Mucosa of stomach (tissue), 1 donor: ENCODE measurements at regions not wholly inside any gene's neighbourhood (a gene's known extent, or its start where the extent isn't known, plus 50 kb on each side); places are given as distances from the start of the nearest gene placed in this dataset.

Experiments used
- H3K27me3 ChIP-seq: one replicate; pipeline ENCODE4 v1.7.0; 2013; ENCODE audit warnings: mild to moderate bottlenecking, low read length; ENCODE audit not compliant: control insufficient read depth, insufficient read depth
- H3K36me3 ChIP-seq: one replicate; pipeline ENCODE4 v1.7.0; 2013; ENCODE audit warnings: low read length; ENCODE audit not compliant: control insufficient read depth, insufficient read depth
- H3K4me1 ChIP-seq: one replicate; pipeline ENCODE4 v1.7.0; 2013; ENCODE audit warnings: mild to moderate bottlenecking, low read length; ENCODE audit not compliant: control insufficient read depth, insufficient read depth
- H3K4me3 ChIP-seq: one replicate; pipeline ENCODE4 v1.7.0; 2013; ENCODE audit warnings: low read length
- H3K9ac ChIP-seq: one replicate; pipeline ENCODE4 v1.7.0; 2013; ENCODE audit warnings: mild to moderate bottlenecking, low read length, moderate library complexity
- H3K9me3 ChIP-seq: one replicate; pipeline ENCODE4 v1.7.0; 2013; ENCODE audit warnings: mild to moderate bottlenecking, low read length, moderate library complexity; ENCODE audit not compliant: control insufficient read depth
- donor health status: Pancreatic carcinoma.

GRCh38 chr10:10873289-10873688, 144.4 kb upstream of the CELF2 start:
- no peak overlapping the region for H3K9ac ChIP-seq
- H3K4me1 ChIP-seq, result no peaks in the 10 kb centered on the region
- H3K36me3 ChIP-seq, result no peaks in the 10 kb centered on the region
- H3K9me3 ChIP-seq, result no peaks in the 10 kb centered on the region
- H3K4me3 ChIP-seq, result no peak overlapping the region
- no peaks in the 10 kb centered on the region for H3K27me3 ChIP-seq

DNA sequence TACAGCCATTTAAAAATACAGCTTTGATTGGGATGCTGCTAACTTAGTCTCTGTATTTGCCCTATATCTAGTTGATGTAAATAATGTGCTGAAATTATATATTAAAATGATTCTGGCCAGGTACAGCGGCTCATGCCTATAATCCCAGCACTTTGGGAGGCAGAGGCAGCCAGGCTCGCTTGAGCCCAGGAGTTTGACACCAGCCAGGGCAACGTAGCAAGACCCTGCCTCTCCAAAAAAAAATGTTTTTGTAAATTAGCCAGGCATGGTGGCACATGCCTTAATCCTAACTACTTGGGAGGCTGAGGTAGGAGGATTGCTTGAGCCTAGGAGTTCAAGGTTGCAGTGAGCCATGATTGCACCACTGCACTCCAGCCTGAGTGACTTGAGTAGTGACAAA, 143.8 kb upstream of the CELF2 start:
- Histone ChIP-seq H3K4me1 (no peaks in the 10 kb centered on the region), H3K9me3 (no peaks in the 10 kb centered on the region), H3K4me3 (no peak overlapping the region), H3K27me3 (no peaks in the 10 kb centered on the region), H3K36me3 (no peaks in the 10 kb centered on the region), H3K9ac (no peak overlapping the region)

DNA sequence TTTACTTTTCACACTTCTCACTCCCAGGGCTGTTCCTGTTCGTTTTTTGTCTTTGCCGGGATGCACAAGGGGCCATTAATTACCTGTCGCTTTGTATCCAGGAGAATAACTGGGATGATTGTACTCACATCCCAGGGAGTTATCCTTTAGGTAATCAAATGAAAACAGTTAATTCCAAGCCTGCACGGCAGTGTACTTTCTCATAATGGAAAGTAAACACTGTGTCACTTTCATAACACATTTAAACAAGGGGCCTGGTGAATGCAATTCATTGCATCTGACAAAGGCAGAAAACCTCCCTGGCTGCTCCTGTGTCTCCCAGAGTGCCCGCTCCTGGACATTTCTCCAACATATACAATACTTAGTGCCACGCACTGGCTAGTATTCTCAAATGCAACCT, 138.7 kb upstream of the CELF2 start:
- H3K27me3 ChIP-seq, result no peaks in the 10 kb centered on the region
- H3K9me3 ChIP-seq, result no peaks in the 10 kb centered on the region
- H3K4me1 ChIP-seq, result no peaks in the 10 kb centered on the region
- no peaks in the 10 kb centered on the region for H3K36me3 ChIP-seq
- no peak overlapping the region for H3K9ac ChIP-seq
- no peak overlapping the region for H3K4me3 ChIP-seq

GRCh38 chr10:10881117-10881813, 136.4 kb upstream of the CELF2 start:
- no peaks in the 10 kb centered on the region for H3K9me3 ChIP-seq

GRCh38 chr10:10883737-10884136, 133.9 kb upstream of the CELF2 start:
- H3K36me3 ChIP-seq, result no peaks in the 10 kb centered on the region
- H3K9me3 ChIP-seq, result no peaks in the 10 kb centered on the region
- H3K27me3 ChIP-seq, result no peaks in the 10 kb centered on the region
- no peak overlapping the region for H3K4me3 ChIP-seq
- H3K4me1 ChIP-seq, result no peaks in the 10 kb centered on the region
- H3K9ac ChIP-seq, result no peak overlapping the region

More at GRCh38 chr10:10881117-10881813, 136.4 kb upstream of the CELF2 start:
- H3K36me3 ChIP-seq, result no peaks in the 10 kb centered on the region
- H3K4me3 ChIP-seq, result no peak overlapping the region
- H3K9ac ChIP-seq, result no peak overlapping the region
- H3K4me1 ChIP-seq, result no peaks in the 10 kb centered on the region
- no peaks in the 10 kb centered on the region for H3K27me3 ChIP-seq

DNA sequence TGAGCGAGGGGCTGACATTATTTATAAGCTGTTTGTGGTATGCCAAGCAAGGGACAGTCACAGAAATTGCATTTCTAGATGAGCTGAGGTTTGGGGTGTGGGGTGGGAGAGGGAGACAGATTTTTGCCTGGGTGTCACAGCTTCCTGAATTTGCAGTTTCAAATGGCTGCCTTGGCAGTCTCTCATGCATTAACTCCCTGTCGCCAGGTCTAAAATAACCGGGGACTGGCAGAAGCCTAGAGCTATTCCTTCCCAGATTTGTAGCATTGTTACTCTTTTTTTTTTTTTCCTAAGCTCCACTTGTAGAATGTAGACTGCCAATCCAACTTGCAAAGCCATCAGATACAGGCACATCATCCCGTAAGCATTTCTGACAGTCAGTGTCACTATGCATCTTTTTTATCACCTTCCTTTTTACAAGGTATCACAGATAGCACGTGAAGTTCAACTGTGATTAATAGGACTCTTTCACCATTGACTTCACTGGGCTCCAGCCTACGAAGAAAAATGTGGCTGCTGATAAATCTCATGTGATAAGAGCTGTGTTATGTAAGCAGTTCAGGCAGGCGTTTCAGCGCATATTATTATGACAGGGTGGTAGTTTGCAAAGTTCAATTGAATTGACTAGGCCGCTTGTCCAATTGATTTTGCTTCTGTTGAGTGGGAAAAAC, 130.7 kb upstream of the CELF2 start:
- Histone ChIP-seq H3K4me1 (no peaks in the 10 kb centered on the region), H3K9ac (no peak overlapping the region), H3K36me3 (no peaks in the 10 kb centered on the region), H3K9me3 (no peaks in the 10 kb centered on the region), H3K27me3 (no peaks in the 10 kb centered on the region), H3K4me3 (no peak overlapping the region)

GRCh38 chr10:10891124-10892082, 126.3 kb upstream of the CELF2 start:
- Histone ChIP-seq H3K4me1 (no peaks in the 10 kb centered on the region), H3K4me3 (no peak overlapping the region), H3K9me3 (no peaks in the 10 kb centered on the region), H3K36me3 (no peaks in the 10 kb centered on the region), H3K9ac (no peak overlapping the region), H3K27me3 (no peaks in the 10 kb centered on the region)

DNA sequence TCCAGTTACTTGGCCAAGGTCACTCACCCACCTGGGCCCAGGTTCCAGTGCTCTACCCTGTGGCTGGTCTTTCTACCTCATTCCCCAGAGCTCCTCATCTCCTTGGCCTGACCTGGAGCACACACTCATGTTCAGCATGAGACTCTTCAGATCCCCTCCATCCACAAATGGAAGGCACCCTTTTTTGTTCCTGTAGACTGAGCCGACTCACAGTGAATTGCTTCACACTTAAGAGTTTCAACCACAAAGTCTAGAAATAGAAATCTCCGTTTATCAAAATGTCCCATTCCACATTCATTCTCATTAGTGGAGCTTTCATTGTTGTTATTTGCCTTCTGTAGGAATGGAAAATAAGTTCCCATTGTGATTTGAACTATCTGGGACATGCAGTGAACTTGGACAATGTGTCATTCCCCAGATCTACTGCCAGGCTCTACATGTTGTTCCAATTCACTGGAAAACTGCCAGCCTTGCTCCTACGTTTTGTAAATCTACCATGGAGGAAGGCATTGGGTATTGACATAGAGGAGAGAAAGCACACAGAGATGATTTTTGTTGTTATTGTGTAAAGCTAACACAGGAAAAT, 125.3 kb upstream of the CELF2 start:
- Histone ChIP-seq H3K4me3 (no peak overlapping the region), H3K27me3 (no peaks in the 10 kb centered on the region), H3K9me3 (no peaks in the 10 kb centered on the region), H3K4me1 (no peaks in the 10 kb centered on the region), H3K9ac (no peak overlapping the region), H3K36me3 (no peaks in the 10 kb centered on the region)

DNA sequence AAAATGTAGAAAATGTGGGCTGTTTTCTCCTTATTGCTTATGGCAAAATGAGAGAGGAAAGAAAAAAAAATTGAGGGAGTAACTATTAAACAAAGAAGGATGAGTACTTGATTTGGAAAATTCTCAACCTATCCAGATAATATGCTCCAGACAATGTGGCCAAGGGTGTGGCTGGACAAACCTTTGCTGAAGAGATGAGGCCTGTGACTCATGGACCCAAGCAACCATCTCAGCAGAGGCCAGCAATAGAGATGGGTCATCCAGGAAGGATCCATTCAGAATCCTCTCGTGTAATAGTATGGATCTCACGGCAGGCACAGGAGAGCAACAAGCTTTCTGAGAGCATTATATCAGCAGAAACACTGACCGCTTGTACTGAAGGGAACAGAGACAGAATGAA, 120.3 kb upstream of the CELF2 start:
- no peak overlapping the region for H3K4me3 ChIP-seq
- no peaks in the 10 kb centered on the region for H3K4me1 ChIP-seq
- H3K36me3 ChIP-seq, result no peaks in the 10 kb centered on the region
- H3K27me3 ChIP-seq, result no peaks in the 10 kb centered on the region
- no peaks in the 10 kb centered on the region for H3K9me3 ChIP-seq
- no peak overlapping the region for H3K9ac ChIP-seq

- Histone ChIP-seq H3K4me1 (no peaks in the 10 kb centered on the region), H3K9ac (no peak overlapping the region), H3K27me3 (peaks cover 3% of the 10 kb centered on the region), H3K4me3 (no peak overlapping the region), H3K9me3 (no peaks in the 10 kb centered on the region), H3K36me3 (no peaks in the 10 kb centered on the region)
Measured at GRCh38 chr10:10901906-10902305, 115.8 kb upstream of the CELF2 start.

DNA sequence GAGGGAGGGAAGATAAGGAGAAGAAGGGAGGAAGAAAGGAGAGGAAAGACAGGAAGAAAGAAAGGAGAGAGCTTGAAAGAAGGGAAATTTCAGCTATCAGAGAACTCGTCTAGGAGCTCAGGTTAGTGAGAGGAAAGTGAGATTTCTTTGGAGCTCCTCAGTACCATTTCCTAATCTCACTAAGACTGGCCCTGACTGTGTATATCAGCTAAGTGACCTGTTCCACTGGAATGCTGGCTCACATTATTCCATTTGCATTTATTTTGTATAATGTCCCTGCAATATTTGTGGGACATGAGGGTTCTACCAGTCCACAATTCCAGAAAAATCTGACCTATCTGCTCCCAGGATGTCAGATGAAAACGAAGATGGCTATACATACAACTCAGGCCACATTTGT, 114.7 kb upstream of the CELF2 start:
- Histone ChIP-seq H3K9me3 (no peaks in the 10 kb centered on the region), H3K27me3 (peaks cover 3% of the 10 kb centered on the region), H3K4me3 (no peak overlapping the region), H3K4me1 (no peaks in the 10 kb centered on the region), H3K36me3 (no peaks in the 10 kb centered on the region), H3K9ac (no peak overlapping the region)

DNA sequence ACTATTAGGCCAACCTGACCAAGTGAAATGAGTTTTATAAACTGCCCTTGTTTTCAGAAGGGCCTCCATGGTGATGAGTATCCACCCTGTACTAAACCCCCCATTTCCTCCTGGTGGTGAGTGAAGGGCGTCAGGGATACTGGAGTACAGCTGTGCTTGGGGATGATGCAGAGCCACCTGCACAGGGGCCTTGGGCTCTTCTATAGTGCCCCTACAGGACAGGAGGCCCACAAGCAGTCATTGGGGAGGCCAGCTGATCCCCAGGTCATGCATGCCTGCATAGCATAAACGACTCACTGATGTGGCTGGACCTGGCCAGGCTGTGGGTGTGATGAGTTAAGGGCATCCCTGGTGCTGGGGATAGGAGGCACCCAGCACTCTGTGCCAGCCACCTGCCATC, 114.1 kb upstream of the CELF2 start:
- H3K27me3 ChIP-seq, result peaks cover 3% of the 10 kb centered on the region
- H3K9ac ChIP-seq, result no peak overlapping the region
- no peaks in the 10 kb centered on the region for H3K36me3 ChIP-seq
- H3K4me3 ChIP-seq, result no peak overlapping the region
- H3K9me3 ChIP-seq, result no peaks in the 10 kb centered on the region
- no peaks in the 10 kb centered on the region for H3K4me1 ChIP-seq
